OCI-LY3 (cell line): ENCODE measurements at regions not wholly inside any gene's neighbourhood (a gene's known extent, or its start where the extent isn't known, plus 50 kb on each side); places are given as distances from the start of the nearest gene placed in this dataset.

ENCODE experiments used
- CTCF ChIP-seq: fragments of 200-600, 300-600 bp; sonication (generic); IDR thresholded peaks from 2 replicates; pipeline ENCODE4 v1.5.1; 2014; ENCODE audit warnings: antibody characterized with exemption, low read length, low read depth
- EZH2phosphoT487 ChIP-seq: fragments of 200-600 bp; shearing (Covaris generic); IDR thresholded peaks from 2 replicates; pipeline ENCODE4 v1.6.1; 2018; ENCODE audit warnings: antibody characterized with exemption, mixed run types, low read depth

GRCh38 chr15:36175186-36175740 lies 404.2 kb upstream of the CDIN1 start:
- no peak for TF ChIP-seq CTCF
- TF ChIP-seq EZH2phosphoT487, result no peak
